H9 (cell line): ENCODE measurements at regions not wholly inside any gene's neighbourhood (a gene's known extent, or its start where the extent isn't known, plus 50 kb on each side); places are given as distances from the start of the nearest gene placed in this dataset.

ENCODE experiments used
- DNase-seq: peaks from one replicate; pipeline ENCODE4 v3.0.0-alpha.2; 2017
- H2AFZ ChIP-seq: one replicate; pipeline ENCODE4 v1.6.1; 2013; ENCODE audit warnings: mild to moderate bottlenecking, low read length, control low read depth, moderate library complexity
- H2AK5ac ChIP-seq: 2 replicates; pipeline ENCODE4 v1.6.1; 2013; ENCODE audit warnings: low read length, control low read depth, mixed read lengths; ENCODE audit not compliant: insufficient read length
- H2BK120ac ChIP-seq: one replicate; pipeline ENCODE4 v1.6.1; 2013; ENCODE audit warnings: low read depth, mild to moderate bottlenecking, low read length, control low read depth, inconsistent platforms; ENCODE audit not compliant: poor library complexity, severe bottlenecking
- H2BK12ac ChIP-seq: 2 replicates; pipeline ENCODE4 v1.6.1; 2013; ENCODE audit warnings: low read length, control low read depth, mixed read lengths, low read depth; ENCODE audit not compliant: insufficient read length
- H2BK15ac ChIP-seq: 2 replicates; pipeline ENCODE4 v1.6.1; 2013; ENCODE audit warnings: low read depth, low read length, control low read depth
- H2BK20ac ChIP-seq: one replicate; pipeline ENCODE4 v1.6.1; 2013; ENCODE audit warnings: low read depth, mild to moderate bottlenecking, low read length, control low read depth, inconsistent platforms; ENCODE audit not compliant: poor library complexity, severe bottlenecking
- H2BK5ac ChIP-seq: 2 replicates; pipeline ENCODE4 v1.6.1; 2013; ENCODE audit warnings: low read length, control low read depth, mixed read lengths; ENCODE audit not compliant: insufficient read length
- H3K14ac ChIP-seq: 2 replicates; pipeline ENCODE4 v1.6.1; 2013; ENCODE audit warnings: low read length, control low read depth; ENCODE audit not compliant: insufficient read depth
- H3K18ac ChIP-seq: 2 replicates; pipeline ENCODE4 v1.6.1; 2013; ENCODE audit warnings: low read depth, mild to moderate bottlenecking, mixed read lengths, low read length, control low read depth; ENCODE audit not compliant: insufficient read length
- H3K23ac ChIP-seq: 2 replicates; pipeline ENCODE4 v1.6.1; 2013; ENCODE audit warnings: low read length, control low read depth, mixed read lengths, low read depth; ENCODE audit not compliant: insufficient read length
- H3K23me2 ChIP-seq: 2 replicates; pipeline ENCODE4 v1.6.1; 2013; ENCODE audit warnings: low read depth, mild to moderate bottlenecking, mixed read lengths, low read length, control low read depth; ENCODE audit not compliant: insufficient read length, poor library complexity, severe bottlenecking
- H3K27ac ChIP-seq: 2 replicates; pipeline ENCODE4 v1.5.1; 2013; ENCODE audit warnings: low read length, control low read depth, mixed read lengths, low read depth; ENCODE audit not compliant: insufficient read length
- H3K27me3 ChIP-seq: 2 replicates; pipeline ENCODE4 v1.6.1; 2013; ENCODE audit warnings: low read length, control low read depth, inconsistent platforms; ENCODE audit not compliant: insufficient read depth
- H3K4ac ChIP-seq: 2 replicates; pipeline ENCODE4 v1.6.1; 2013; ENCODE audit warnings: low read depth, mild to moderate bottlenecking, control low read depth, inconsistent platforms, low read length, moderate library complexity
- H3K4me1 ChIP-seq: 2 replicates; pipeline ENCODE4 v1.6.1; 2013; ENCODE audit warnings: low read length, control low read depth, inconsistent platforms; ENCODE audit not compliant: insufficient read depth
- H3K4me2 ChIP-seq: 2 replicates; pipeline ENCODE4 v1.6.1; 2013; ENCODE audit warnings: low read length, control low read depth, mixed read lengths; ENCODE audit not compliant: insufficient read length, insufficient read depth
- H3K56ac ChIP-seq: 2 replicates; pipeline ENCODE4 v1.6.1; 2013; ENCODE audit warnings: low read depth, mild to moderate bottlenecking, mixed read lengths, low read length, control low read depth; ENCODE audit not compliant: insufficient read length
- H3K79me1 ChIP-seq: 2 replicates; pipeline ENCODE4 v1.6.1; 2013; ENCODE audit warnings: low read depth, mild to moderate bottlenecking, moderate library complexity, low read length, control low read depth, inconsistent platforms; ENCODE audit not compliant: insufficient read depth, poor library complexity, severe bottlenecking
- H3K79me2 ChIP-seq: 2 replicates; pipeline ENCODE4 v1.6.1; 2013; ENCODE audit warnings: low read length, control low read depth, inconsistent platforms; ENCODE audit not compliant: insufficient read depth
- H3K9ac ChIP-seq: 2 replicates; pipeline ENCODE4 v1.6.1; 2013; ENCODE audit warnings: low read length, control low read depth, mixed read lengths; ENCODE audit not compliant: insufficient read length; ENCODE audit errors: extremely low read depth
- H3K9me3 ChIP-seq: one replicate; pipeline ENCODE4 v1.6.1; 2013; ENCODE audit warnings: low read depth, low read length, inconsistent platforms; ENCODE audit not compliant: control insufficient read depth
- H3T11ph ChIP-seq: one replicate; pipeline ENCODE4 v1.6.1; 2013; ENCODE audit warnings: mild to moderate bottlenecking, low read length, control low read depth, inconsistent platforms
- H4K20me1 ChIP-seq: one replicate; pipeline ENCODE4 v1.6.1; 2013; ENCODE audit not compliant: control insufficient read depth, insufficient read length, insufficient read depth
- H4K5ac ChIP-seq: 2 replicates; pipeline ENCODE4 v1.6.1; 2013; ENCODE audit warnings: low read depth, mild to moderate bottlenecking, mixed read lengths, low read length, control low read depth; ENCODE audit not compliant: insufficient read length
- H4K8ac ChIP-seq: replicated peaks from 2 replicates; pipeline ENCODE4 v1.6.1; 2013; ENCODE audit warnings: low read length, control low read depth, mixed read lengths, low read depth; ENCODE audit not compliant: insufficient read length
- H4K91ac ChIP-seq: 2 replicates; pipeline ENCODE4 v1.6.1; 2013; ENCODE audit warnings: low read depth, mild to moderate bottlenecking, moderate library complexity, mixed read lengths, low read length, control low read depth; ENCODE audit not compliant: insufficient read length
- H3K27ac Mint-ChIP-seq, 3 experiments: 2 replicates in 2 of 3; 3 replicates in 1 of 3; pipeline ENCODE4 v1.8.0; 2020 to 2021; ENCODE audit warnings: mixed read lengths in 3 of 3, mild to moderate bottlenecking in 1 of 3, moderate library complexity in 1 of 3
- H3K27me3 Mint-ChIP-seq: 2 replicates; pipeline ENCODE4 v1.8.0; 2021; ENCODE audit warnings: low read depth, mild to moderate bottlenecking, moderate library complexity, mixed read lengths
- H3K36me3 Mint-ChIP-seq, 3 experiments: 2 replicates in 2 of 3; 3 replicates in 1 of 3; pipeline ENCODE4 v1.8.0; 2020 to 2021; ENCODE audit warnings: low read depth in 3 of 3, mixed read lengths in 3 of 3; ENCODE audit not compliant: insufficient read depth in 1 of 3
- H3K4me1 Mint-ChIP-seq, 2 experiments: 2 replicates each; pipeline ENCODE4 v1.8.0; 2020; ENCODE audit warnings: mixed read lengths in 2 of 2
- H3K4me3 Mint-ChIP-seq, 2 experiments: 2 replicates in 1 of 2; 3 replicates in 1 of 2; pipeline ENCODE4 v1.8.0; 2020 to 2021; ENCODE audit warnings: mild to moderate bottlenecking in 2 of 2, mixed read lengths in 2 of 2, moderate library complexity in 1 of 2
- H3K9me3 Mint-ChIP-seq, 2 experiments: 2 replicates in 1 of 2; 3 replicates in 1 of 2; pipeline ENCODE4 v1.8.0; 2020; ENCODE audit warnings: mild to moderate bottlenecking in 2 of 2, mixed read lengths in 2 of 2, moderate library complexity in 1 of 2
- CTCF ChIP-seq: fragments of 200-600 bp; sonication (generic); conservative IDR thresholded peaks from 3 replicates; pipeline ENCODE4 v1.8.0; 2021; ENCODE audit warnings: antibody characterized with exemption, mild to moderate bottlenecking
- WGBS: extraction: QIAGEN DNeasy Blood & Tissue Kit; methylation state at CpG from one replicate; pipeline ENCODE4 v1.1.7; 2013; ENCODE audit warnings: missing lambda C conversion rate, low lambda C conversion rate, mixed read lengths; ENCODE audit not compliant: insufficient read length; ENCODE audit errors: extremely low coverage; 5-methylcytosine and 5-hydroxymethylcytosine counted together

GRCh38 chr10:64830869-64831268, 1309.7 kb downstream of the REEP3 start:
- Histone ChIP-seq H3K79me1 (no peaks in the 10 kb centered on the region), H2AK5ac (no peak overlapping the region), H4K91ac (no peak overlapping the region), H2BK120ac (no peak overlapping the region), H3K27me3 (no peaks in the 10 kb centered on the region), H2BK15ac (no peak overlapping the region), H4K20me1 (no peaks in the 10 kb centered on the region), H3K27ac (no peak overlapping the region), H3K4ac (no peak overlapping the region), H3K4me1 (no peaks in the 10 kb centered on the region), H3K79me2 (no peaks in the 10 kb centered on the region), H2BK5ac (no peak overlapping the region), H3K14ac (no peak overlapping the region), H4K8ac (no peak overlapping the region), H2BK12ac (no peak overlapping the region), H3K56ac (no peak overlapping the region), H3K23me2 (no peaks in the 10 kb centered on the region), H4K5ac (no peak overlapping the region), H3K4me2 (no peak overlapping the region), H3K23ac (no peak overlapping the region), H3K18ac (no peak overlapping the region), H2AFZ (no peak overlapping the region), H2BK20ac (no peak overlapping the region), H3K9me3 (no peaks in the 10 kb centered on the region), H3T11ph (no peak overlapping the region), H3K9ac (no peak overlapping the region)
- no peaks in the 10 kb centered on the region for H3K4me1 Mint-ChIP-seq
- no peak for DNase-seq
- no peaks in the 10 kb centered on the region for H3K27me3 Mint-ChIP-seq
- H3K27ac Mint-ChIP-seq: no peak overlapping the region
- H3K36me3 Mint-ChIP-seq: no peaks in the 10 kb centered on the region
- H3K4me3 Mint-ChIP-seq: no peak overlapping the region
- H3K9me3 Mint-ChIP-seq: peaks cover 0 to 3% of the 10 kb centered on the region in 2 experiments; a peak in 1 of 5 replicates
- WGBS: no CpG with 5 or more reads among the region's 2 CpGs
- TF ChIP-seq CTCF: no peak
